GM21390 (cell line): ENCODE measurements at regions not wholly inside any gene's neighbourhood (a gene's known extent, or its start where the extent isn't known, plus 50 kb on each side); places are given as distances from the start of the nearest gene placed in this dataset.
"Not testable (repeated sequence)": the region's sequence is repeated elsewhere in the genome, so short reads cannot be mapped to it uniquely, and the experiment has no call there.

ENCODE experiments used
- ATAC-seq: cut with Tn5 transposase; IDR thresholded peaks from one replicate; pipeline ENCODE4 v1.9.1; 2021; ENCODE audit not compliant: unreplicated experiment

GRCh38 chr7:110187877-110188554 lies 902.9 kb upstream of the LRRN3 start:
- ATAC-seq, result no peak

DNA sequence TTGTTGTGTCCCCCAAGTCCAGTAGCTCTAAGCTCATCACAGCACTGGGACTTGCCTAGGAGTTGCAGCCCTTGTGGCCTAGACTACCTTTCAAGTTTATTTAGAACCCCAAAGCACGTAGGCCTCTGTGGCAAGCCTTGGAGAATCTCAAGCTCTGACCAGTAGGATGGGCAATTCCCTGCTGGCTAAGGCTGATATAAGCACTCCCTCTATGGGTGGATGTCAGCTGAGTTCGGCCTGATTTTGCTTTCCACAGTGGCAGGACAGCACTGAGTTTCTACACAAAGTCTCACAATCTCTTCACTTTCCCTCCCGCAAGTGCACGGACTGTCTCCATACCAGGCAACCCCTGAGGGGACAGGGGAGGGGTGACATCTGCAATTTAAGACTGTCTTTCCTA lies 886.4 kb upstream of the LRRN3 start:
- no peak for ATAC-seq

DNA sequence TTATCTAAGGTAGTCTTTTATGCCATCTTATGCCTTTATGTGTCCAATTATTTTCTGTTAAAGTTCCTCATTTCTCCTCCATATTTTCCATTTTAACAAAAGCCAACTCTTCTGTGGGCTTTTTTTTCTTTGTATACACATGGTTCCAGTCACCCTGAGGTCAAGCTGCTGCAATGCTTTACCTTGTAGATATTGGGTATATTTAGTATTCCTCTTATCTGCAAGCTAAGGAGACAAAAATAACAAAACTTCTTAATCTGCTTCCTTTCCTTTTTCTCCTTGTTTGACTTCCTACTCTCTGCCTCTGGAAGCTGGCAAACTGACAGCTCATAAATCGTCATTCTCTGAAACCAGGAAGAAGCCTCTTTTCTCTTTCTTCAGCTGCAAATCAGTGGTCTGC lies 885.0 kb upstream of the LRRN3 start:
- no peak for ATAC-seq

DNA sequence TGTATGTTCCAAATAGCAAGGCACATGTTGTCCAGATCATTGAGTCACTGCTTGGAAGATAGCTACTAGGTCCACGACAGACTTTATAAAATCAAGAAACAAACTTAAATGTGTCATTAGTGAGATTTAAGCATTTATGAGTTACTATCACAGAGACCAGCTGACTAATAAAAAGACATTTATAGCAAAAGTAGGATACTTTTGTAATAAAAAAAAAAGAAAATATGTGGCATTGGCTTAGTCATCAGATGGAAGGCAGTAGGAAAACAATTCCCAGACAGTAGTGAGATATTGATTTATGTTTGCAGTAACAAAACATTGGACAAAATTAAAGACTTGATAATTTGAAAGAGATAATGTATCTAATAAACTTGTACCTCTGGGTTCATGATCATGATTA lies 881.0 kb upstream of the LRRN3 start:
- no peak for ATAC-seq

GRCh38 chr7:110210941-110211608 lies 879.9 kb upstream of the LRRN3 start:
- ATAC-seq, result no peak

DNA sequence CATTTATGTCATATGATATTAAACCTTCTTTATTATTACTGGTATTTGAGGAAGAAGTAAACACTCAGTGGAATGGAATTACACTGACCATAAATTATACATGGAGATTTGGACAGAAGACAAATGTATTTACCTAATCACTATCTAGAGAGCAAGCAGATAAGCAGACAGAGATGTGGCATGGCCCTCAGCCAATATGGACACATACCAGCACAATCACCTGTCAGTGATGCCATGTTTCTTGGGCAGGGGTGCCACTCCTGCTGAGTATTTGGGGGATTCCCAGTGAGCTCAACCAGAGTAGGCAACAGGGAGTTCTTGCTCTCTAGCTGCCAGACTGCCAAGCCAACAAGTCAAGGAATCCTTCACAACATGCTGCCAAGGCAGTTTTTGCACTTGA lies 866.3 kb upstream of the LRRN3 start:
- no peak for ATAC-seq

DNA sequence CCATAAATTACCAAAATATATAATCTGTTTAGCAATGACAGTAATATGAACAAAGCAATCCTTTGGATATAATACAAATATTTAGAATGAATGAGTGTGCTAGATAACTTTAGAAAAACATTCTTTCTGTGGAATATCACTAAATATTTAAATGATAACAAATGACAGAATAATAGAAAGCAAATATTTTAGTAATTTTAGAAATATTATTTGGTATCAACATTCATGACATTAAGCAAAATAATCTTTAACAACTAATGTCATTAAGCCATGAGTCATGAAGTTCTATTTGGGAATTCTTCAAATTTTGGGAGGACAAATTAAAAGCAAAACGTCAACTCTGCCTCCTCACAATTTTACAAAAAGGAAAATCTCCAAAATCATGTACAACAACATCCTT lies 844.8 kb upstream of the LRRN3 start:
- ATAC-seq, result no peak

DNA sequence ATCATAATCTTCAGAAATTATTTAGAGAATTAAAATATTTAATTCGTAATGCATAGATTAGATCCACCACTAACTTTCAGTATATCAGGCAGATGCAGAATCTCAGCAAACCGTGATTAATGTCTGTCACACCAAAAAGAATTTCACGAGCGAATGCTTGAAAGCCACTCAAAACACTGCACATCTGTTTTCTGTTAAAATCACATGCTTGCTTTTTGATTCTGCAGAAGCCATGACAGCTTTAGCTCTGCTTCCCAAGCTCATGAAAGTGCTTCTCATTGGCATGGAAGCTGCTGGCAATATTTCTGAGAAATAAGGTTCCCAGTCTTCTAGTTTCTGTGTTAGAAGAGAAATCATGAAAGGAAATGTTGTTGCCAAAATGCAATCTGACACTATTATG lies 837.8 kb upstream of the LRRN3 start:
- ATAC-seq, result no peak

DNA sequence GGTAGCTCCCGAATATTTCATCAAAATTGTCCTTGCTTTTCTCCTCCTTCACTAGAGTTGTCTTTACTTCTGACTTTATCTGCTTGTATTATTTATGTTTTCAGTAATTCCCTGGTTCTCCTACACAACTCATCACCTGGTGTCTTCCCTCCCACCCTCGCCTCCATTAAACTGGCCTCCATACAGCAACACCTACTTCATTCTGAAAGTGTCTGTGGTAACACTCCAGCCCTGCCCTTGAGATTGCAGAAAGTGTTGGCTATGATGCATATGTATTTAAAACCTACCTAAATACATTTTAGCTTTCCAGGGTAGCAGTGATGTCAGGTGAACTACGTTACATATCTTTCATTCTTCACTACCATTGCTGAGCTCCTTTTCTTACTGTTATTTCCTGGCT lies 833.3 kb upstream of the LRRN3 start:
- no peak for ATAC-seq

- no peak for ATAC-seq
These were observed 828.7 kb upstream of the LRRN3 start for GRCh38 chr7:110262251-110262650.

- ATAC-seq, result no peak
These were observed 826.6 kb upstream of the LRRN3 start for GRCh38 chr7:110264288-110264687.

DNA sequence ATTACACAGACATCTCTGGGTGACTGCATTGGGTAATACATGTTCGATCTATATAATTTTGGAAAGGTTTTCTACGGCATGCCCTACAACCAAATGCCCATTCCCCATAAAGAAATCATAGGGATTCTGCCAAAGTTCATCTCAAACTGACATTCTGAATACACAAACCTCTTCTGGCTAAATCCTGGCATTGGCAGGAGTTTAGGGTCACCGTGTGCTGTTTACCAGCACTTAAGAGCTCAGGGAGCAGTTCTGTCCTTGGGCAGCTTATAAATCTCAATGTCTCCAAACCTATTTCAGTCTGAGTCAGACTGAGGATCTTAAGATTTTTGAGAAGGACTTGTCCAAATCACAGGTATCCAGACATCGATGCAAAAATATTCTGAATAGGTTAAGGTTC lies 809.6 kb upstream of the LRRN3 start:
- ATAC-seq, result no peak

- no peak for ATAC-seq
These were observed 807.9 kb upstream of the LRRN3 start for GRCh38 chr7:110283056-110283455.

GRCh38 chr7:110291430-110291829 lies 799.5 kb upstream of the LRRN3 start:
- no peak for ATAC-seq

DNA sequence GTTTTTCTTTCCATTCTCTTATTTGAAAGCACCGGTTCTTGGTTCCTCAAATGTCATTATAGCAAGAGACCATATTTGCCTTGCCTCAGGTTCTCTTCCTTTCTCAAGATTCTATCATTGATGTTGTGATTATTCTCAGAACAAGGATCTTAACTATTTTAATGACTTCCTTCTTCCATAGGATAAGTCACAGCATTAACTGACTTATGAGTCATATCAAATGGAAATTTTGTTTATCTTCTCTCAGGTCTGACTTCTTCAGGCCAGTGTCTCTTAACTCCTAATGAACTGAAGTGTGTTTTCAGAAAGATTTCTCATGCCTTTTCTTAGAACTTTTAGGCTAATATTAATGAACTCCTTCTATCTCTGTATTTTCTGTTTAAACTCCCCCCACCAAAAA lies 794.6 kb upstream of the LRRN3 start:
- ATAC-seq, result no peak

DNA sequence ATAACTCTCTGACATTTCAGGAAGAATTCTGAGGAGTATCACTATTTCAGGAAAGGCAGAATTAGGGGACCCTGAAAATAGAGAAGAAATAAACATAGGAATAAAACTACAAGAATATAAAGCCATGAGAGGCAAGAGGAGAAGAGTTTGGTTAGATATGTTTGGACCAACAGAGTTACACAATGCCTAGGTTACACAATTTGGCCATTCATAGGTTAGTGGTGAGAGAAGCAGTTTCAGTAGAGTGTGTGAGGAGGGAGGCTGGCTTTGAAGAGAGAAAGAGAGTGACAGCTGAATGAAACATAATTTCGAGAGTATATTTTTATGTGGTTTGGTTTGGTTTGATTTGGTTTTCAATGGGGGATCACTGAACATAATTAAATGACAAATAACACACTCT lies 783.2 kb upstream of the LRRN3 start:
- ATAC-seq, result no peak

DNA sequence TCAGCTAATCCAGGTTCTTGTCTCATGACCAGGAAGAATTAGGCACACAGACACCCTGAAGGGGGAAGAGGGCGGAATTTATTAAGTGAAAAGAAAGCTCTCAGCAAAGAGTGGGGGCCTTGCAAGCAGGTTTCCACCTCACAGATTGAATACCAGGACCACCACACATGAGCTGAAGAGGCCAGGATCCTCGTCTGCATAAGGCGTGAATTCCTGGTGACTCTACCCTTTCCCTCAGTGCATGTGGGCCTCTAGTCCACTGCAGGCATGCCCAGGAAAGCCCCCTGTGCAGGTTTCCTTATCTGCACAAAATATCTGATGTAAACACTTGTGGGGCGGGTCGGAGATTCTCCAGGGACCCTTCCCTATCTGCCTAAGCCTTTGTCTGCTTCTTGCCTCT lies 782.1 kb upstream of the LRRN3 start:
- no peak for ATAC-seq

DNA sequence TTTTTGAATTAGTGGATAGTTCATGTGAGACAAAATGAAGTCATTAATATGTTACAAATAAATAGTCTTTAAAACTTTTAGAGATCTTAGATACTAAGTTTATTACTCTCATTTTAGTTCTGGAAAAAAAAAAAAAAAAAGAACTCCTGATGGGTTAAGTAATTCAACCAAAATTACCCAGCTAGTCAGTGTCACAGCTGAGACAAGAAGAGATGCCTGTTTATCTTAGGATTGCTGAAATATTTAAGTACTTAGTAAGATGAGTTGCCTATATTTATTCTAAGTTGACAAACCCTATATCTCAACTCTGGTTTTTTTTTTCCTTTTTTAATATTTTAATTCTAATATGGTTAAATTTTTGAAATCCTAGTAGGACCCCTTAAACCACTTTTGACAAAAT lies 781.0 kb upstream of the LRRN3 start:
- ATAC-seq, result no peak

- no peak for ATAC-seq
These were observed 779.4 kb upstream of the LRRN3 start for GRCh38 chr7:110311556-110311955.

DNA sequence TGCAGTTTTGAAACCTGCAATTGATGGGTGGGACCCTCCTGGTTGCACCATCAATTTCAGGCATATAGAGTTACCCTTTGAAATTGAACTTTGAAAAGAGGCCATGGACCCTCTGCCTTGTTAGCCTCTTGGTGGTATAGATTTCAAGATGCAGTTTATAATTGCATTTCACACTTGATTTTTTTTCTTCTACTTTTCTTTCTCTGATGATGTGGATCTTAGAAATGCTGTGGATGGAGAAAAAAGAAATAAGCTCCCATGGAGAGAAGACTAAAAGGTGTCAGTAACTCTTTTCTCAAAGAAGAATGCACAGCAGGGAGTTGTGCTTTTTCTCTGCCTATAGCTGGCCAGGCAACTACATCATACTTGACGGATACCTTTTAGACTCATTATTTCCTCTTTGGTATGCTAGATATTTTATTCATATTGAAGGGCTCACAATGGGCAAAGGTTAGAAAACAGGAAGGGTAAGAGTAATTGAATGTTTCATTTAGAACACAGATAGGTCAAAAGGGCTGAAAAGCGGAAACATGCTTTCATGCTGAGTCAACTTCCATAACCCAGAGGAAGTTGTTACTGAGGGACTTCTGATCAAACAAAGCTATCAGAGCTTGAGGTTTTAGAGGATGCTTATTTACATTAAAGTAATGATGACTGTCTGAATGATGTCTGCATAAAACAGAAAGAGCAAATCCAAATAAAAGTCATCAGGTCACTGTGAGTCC lies 773.2 kb upstream of the LRRN3 start:
- no peak for ATAC-seq

GRCh38 chr7:110320285-110320684 lies 770.6 kb upstream of the LRRN3 start:
- not testable (repeated sequence) for ATAC-seq

DNA sequence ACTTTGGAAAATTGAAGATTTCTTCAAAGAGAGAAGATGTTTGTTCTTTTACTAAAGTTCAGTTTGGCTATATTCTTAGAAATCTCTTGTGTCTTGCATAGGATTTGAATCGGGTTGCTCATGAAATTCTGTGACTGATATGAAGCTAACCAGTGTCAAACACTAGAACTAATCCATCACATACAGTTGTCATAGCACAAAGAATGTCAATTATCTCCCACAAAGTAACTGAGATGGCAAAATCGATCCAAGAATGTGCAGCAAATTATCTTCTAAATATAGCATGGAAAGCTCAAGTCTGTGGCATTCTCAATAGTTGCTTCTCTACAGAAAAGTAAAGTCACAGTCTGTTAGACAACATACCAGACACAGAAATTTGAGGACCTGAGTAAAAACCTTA lies 768.1 kb upstream of the LRRN3 start:
- ATAC-seq, result no peak
